ENCODE measurements at regions not wholly inside any gene's neighbourhood (a gene's known extent, or its start where the extent isn't known, plus 50 kb on each side); places are given as distances from the start of the nearest gene placed in this dataset.

DNA sequence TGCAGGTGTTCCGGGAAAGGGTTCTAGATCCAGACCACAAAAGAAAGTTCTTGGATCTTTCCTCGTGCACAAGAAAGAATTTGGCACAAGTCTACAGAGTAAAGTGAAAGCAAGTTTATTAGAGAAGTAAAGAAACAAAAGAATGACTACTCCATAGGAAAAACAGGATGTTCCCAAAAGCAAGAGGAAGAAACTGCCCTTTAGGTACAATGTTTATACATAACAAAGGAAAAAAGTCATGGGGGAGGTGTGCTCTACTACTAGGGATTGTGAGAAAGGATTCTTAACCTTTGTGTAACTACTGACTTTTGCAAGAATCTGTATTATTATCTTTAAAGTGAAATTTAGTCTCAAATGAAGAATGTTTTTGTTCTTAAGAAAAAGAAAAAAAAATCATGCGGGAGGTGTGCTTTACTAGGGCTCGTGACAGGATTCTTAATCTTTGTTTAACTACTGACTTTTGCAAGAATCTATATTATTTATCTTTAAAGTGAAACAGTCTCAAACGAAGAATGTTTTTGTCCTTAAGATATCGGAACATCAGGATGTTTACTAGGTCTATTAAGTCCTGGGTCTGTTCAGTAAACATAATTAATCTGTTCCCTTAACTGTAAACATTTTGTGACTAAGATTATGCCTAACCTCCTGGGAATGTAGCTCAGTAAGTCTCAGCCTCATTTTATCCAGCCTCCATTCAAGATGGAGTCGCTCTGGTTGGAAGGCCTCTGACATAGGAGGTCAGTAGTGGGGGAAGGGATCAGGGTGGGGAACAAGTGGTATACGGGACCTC lies 110.4 kb upstream of the BEND4 start:
- no peak overlapping the region for H2AK5ac ChIP-seq (ENCODE audit: insufficient read length, low read length)
- Mint-ChIP-seq H3K9me3 (peaks cover 40 to 45% of the 10 kb centered on the region in 2 experiments), H3K27me3 (ENCODE audit: low read depth) (no peaks in the 10 kb centered on the region; the same call in 1 of the 2 replicates), H3K27ac (peak overlapping the region; percentile 12 to 82 (median 29); a peak in 3 of 7 replicates), H3K36me3 (ENCODE audit: insufficient read depth in 1 of 3, low read depth in 3 of 3) (peaks cover 14 to 51% (median 31%) of the 10 kb centered on the region in 3 experiments), H3K4me3 (no peak overlapping the region), H3K4me1 (peaks cover 20 to 21% of the 10 kb centered on the region in 2 experiments)
- no peak overlapping the region for H2BK12ac ChIP-seq (ENCODE audit: insufficient read length, low read depth, low read length)
- H3K4ac ChIP-seq (ENCODE audit: low read depth, low read length), result no peak overlapping the region
- H4K8ac ChIP-seq (replicated peaks; ENCODE audit: insufficient read length, low read depth, low read length), result no peak overlapping the region
- H3K27me3 ChIP-seq (ENCODE audit: insufficient read depth, low read length), result no peaks in the 10 kb centered on the region
- no peak overlapping the region for H4K5ac ChIP-seq (ENCODE audit: insufficient read length, low read depth, low read length)
- no peak overlapping the region for H3K14ac ChIP-seq (ENCODE audit: insufficient read depth, low read length)
- H3K9me3 ChIP-seq (ENCODE audit: control insufficient read depth, low read depth, low read length), result peaks cover 6% of the 10 kb centered on the region
- DNase-seq, result no peak
- no peak overlapping the region for H3T11ph ChIP-seq (ENCODE audit: low read length)
- H2BK20ac ChIP-seq (ENCODE audit: low read depth, low read length, poor library complexity, severe bottlenecking), result no peak overlapping the region
- no peak overlapping the region for H2BK5ac ChIP-seq (ENCODE audit: insufficient read length, low read length)
- H4K91ac ChIP-seq (ENCODE audit: insufficient read length, low read depth, low read length), result no peak overlapping the region
- no peak overlapping the region for H3K4me2 ChIP-seq (ENCODE audit: insufficient read depth, insufficient read length, low read length)
- TF ChIP-seq, protein P1, sequence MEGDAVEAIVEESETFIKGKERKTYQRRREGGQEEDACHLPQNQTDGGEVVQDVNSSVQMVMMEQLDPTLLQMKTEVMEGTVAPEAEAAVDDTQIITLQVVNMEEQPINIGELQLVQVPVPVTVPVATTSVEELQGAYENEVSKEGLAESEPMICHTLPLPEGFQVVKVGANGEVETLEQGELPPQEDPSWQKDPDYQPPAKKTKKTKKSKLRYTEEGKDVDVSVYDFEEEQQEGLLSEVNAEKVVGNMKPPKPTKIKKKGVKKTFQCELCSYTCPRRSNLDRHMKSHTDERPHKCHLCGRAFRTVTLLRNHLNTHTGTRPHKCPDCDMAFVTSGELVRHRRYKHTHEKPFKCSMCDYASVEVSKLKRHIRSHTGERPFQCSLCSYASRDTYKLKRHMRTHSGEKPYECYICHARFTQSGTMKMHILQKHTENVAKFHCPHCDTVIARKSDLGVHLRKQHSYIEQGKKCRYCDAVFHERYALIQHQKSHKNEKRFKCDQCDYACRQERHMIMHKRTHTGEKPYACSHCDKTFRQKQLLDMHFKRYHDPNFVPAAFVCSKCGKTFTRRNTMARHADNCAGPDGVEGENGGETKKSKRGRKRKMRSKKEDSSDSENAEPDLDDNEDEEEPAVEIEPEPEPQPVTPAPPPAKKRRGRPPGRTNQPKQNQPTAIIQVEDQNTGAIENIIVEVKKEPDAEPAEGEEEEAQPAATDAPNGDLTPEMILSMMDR (conservative IDR thresholded peaks at IDR 0.05), result no peak
- no CpG with 5 or more reads among the region's 8 CpGs for WGBS (ENCODE audit: extremely low coverage, insufficient read length, low lambda C conversion rate)
- no peak overlapping the region for H3K9ac ChIP-seq (ENCODE audit: extremely low read depth, insufficient read length, low read length)
- no peak overlapping the region for H2BK120ac ChIP-seq (ENCODE audit: low read depth, low read length, poor library complexity, severe bottlenecking)
- H4K20me1 ChIP-seq (ENCODE audit: control insufficient read depth, insufficient read depth, insufficient read length), result no peaks in the 10 kb centered on the region
- no peaks in the 10 kb centered on the region for H3K4me1 ChIP-seq (ENCODE audit: insufficient read depth, low read length)
- no peak overlapping the region for H2AFZ ChIP-seq (ENCODE audit: low read length)
- no peak overlapping the region for H3K56ac ChIP-seq (ENCODE audit: insufficient read length, low read depth, low read length)
- no peak overlapping the region for H3K18ac ChIP-seq (ENCODE audit: insufficient read length, low read depth, low read length)
- H3K23ac ChIP-seq (ENCODE audit: insufficient read length, low read depth, low read length), result no peak overlapping the region
- no peak overlapping the region for H2BK15ac ChIP-seq (ENCODE audit: low read depth, low read length)
- H3K79me2 ChIP-seq (ENCODE audit: insufficient read depth, low read length), result no peaks in the 10 kb centered on the region
- no peak overlapping the region for H3K27ac ChIP-seq (ENCODE audit: insufficient read length, low read depth, low read length)
- H3K79me1 ChIP-seq (ENCODE audit: insufficient read depth, low read depth, low read length, poor library complexity, severe bottlenecking), result no peaks in the 10 kb centered on the region
- no peaks in the 10 kb centered on the region for H3K23me2 ChIP-seq (ENCODE audit: insufficient read length, low read depth, low read length, poor library complexity, severe bottlenecking)

Data from H9 (cell line).